ENCODE measurements at regions not wholly inside any gene's neighbourhood (a gene's known extent, or its start where the extent isn't known, plus 50 kb on each side); places are given as distances from the start of the nearest gene placed in this dataset.

- ATAC-seq, result no peak
- Histone ChIP-seq H3K4me3 (ENCODE audit: low read depth in 2 of 2, low read length in 2 of 2) (no peak overlapping the region), H3K27me3 (ENCODE audit: control insufficient read depth, insufficient read depth, low read length) (no peaks in the 10 kb centered on the region), H3K27ac (ENCODE audit: low read length) (no peak overlapping the region), H3K9me3 (ENCODE audit: control insufficient read depth, insufficient read depth, low read depth, low read length) (no peaks in the 10 kb centered on the region), H3K36me3 (ENCODE audit: control insufficient read depth, insufficient read depth, low read length) (no peaks in the 10 kb centered on the region), H3K4me1 (ENCODE audit: control insufficient read depth, insufficient read depth, low read length) (no peaks in the 10 kb centered on the region)
- CTCF ChIA-PET, result no interaction called here
- POLR2A ChIA-PET, result no interaction called here
- no peak for DNase-seq (ENCODE audit: low read depth, low spot score)
- in situ Hi-C loops (cut with HindIII; ENCODE audit: low pct_unique_long_range_greater_than_20kb, low sequenced_read_pairs), result no loop called here
- BruUV-seq (replicated peaks), result no TSS peak
- no peak for TF ChIP-seq SIN3A (IDR thresholded peaks at IDR 0.05; ENCODE audit: borderline replicate concordance, insufficient read depth, low read depth, low read length)
- TF ChIP-seq, protein P1, sequence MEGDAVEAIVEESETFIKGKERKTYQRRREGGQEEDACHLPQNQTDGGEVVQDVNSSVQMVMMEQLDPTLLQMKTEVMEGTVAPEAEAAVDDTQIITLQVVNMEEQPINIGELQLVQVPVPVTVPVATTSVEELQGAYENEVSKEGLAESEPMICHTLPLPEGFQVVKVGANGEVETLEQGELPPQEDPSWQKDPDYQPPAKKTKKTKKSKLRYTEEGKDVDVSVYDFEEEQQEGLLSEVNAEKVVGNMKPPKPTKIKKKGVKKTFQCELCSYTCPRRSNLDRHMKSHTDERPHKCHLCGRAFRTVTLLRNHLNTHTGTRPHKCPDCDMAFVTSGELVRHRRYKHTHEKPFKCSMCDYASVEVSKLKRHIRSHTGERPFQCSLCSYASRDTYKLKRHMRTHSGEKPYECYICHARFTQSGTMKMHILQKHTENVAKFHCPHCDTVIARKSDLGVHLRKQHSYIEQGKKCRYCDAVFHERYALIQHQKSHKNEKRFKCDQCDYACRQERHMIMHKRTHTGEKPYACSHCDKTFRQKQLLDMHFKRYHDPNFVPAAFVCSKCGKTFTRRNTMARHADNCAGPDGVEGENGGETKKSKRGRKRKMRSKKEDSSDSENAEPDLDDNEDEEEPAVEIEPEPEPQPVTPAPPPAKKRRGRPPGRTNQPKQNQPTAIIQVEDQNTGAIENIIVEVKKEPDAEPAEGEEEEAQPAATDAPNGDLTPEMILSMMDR (IDR thresholded peaks at IDR 0.05), result no peak
- TF ChIP-seq, protein P2, sequence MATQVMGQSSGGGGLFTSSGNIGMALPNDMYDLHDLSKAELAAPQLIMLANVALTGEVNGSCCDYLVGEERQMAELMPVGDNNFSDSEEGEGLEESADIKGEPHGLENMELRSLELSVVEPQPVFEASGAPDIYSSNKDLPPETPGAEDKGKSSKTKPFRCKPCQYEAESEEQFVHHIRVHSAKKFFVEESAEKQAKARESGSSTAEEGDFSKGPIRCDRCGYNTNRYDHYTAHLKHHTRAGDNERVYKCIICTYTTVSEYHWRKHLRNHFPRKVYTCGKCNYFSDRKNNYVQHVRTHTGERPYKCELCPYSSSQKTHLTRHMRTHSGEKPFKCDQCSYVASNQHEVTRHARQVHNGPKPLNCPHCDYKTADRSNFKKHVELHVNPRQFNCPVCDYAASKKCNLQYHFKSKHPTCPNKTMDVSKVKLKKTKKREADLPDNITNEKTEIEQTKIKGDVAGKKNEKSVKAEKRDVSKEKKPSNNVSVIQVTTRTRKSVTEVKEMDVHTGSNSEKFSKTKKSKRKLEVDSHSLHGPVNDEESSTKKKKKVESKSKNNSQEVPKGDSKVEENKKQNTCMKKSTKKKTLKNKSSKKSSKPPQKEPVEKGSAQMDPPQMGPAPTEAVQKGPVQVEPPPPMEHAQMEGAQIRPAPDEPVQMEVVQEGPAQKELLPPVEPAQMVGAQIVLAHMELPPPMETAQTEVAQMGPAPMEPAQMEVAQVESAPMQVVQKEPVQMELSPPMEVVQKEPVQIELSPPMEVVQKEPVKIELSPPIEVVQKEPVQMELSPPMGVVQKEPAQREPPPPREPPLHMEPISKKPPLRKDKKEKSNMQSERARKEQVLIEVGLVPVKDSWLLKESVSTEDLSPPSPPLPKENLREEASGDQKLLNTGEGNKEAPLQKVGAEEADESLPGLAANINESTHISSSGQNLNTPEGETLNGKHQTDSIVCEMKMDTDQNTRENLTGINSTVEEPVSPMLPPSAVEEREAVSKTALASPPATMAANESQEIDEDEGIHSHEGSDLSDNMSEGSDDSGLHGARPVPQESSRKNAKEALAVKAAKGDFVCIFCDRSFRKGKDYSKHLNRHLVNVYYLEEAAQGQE (IDR thresholded peaks at IDR 0.05; ENCODE audit: insufficient read depth in 1 of 2, low read depth in 2 of 2, low read length in 1 of 2), result no peak
- TF ChIP-seq TCF7L2 (IDR thresholded peaks at IDR 0.05; ENCODE audit: low read depth, low read length), result no peak
- TF ChIP-seq POLR2AphosphoS5 (IDR thresholded peaks at IDR 0.05; ENCODE audit: low read depth, low read length), result no peak
- intact Hi-C loops (cut with micrococcal nuclease; ENCODE audit: unreplicated experiment), result no loop called here
Measured at GRCh38 chr14:94944636-94945258, 174.8 kb upstream of the GSC start.

- ChIA-PET POLR2A (no interaction called here), CTCF (no interaction called here)
- no peak for TF ChIP-seq POLR2AphosphoS5 (IDR thresholded peaks at IDR 0.05; ENCODE audit: low read depth, low read length)
- TF ChIP-seq, protein P2 (IDR thresholded peaks at IDR 0.05; ENCODE audit: insufficient read depth in 1 of 2, low read depth in 2 of 2, low read length in 1 of 2), result no peak
- TF ChIP-seq, protein P1 (IDR thresholded peaks at IDR 0.05), result no peak
- no peak for TF ChIP-seq SIN3A (IDR thresholded peaks at IDR 0.05; ENCODE audit: borderline replicate concordance, insufficient read depth, low read depth, low read length)
- TF ChIP-seq TCF7L2 (IDR thresholded peaks at IDR 0.05; ENCODE audit: low read depth, low read length), result no peak
- intact Hi-C loops (cut with micrococcal nuclease; ENCODE audit: unreplicated experiment) (no loop called here), in situ Hi-C loops (cut with HindIII; ENCODE audit: low pct_unique_long_range_greater_than_20kb, low sequenced_read_pairs) (no loop called here)
- H3K4me3 ChIP-seq (ENCODE audit: low read depth in 2 of 2, low read length in 2 of 2), result no peak overlapping the region
- DNase-seq (ENCODE audit: low read depth, low spot score) (no peak), ATAC-seq (no peak)
- H3K27me3 ChIP-seq (ENCODE audit: control insufficient read depth, insufficient read depth, low read length), result no peaks in the 10 kb centered on the region
- H3K27ac ChIP-seq (ENCODE audit: low read length), result no peak overlapping the region
- H3K36me3 ChIP-seq (ENCODE audit: control insufficient read depth, insufficient read depth, low read length), result no peaks in the 10 kb centered on the region
- no peaks in the 10 kb centered on the region for H3K9me3 ChIP-seq (ENCODE audit: control insufficient read depth, insufficient read depth, low read depth, low read length)
- no TSS peak for BruUV-seq (replicated peaks)
- H3K4me1 ChIP-seq (ENCODE audit: control insufficient read depth, insufficient read depth, low read length), result no peaks in the 10 kb centered on the region
Measured at GRCh38 chr14:94942601-94943000, 172.7 kb upstream of the GSC start.
